IMR-90 (cell line): ENCODE measurements at regions not wholly inside any gene's neighbourhood (a gene's known extent, or its start where the extent isn't known, plus 50 kb on each side); places are given as distances from the start of the nearest gene placed in this dataset.

Source experiments
- CEBPB ChIP-seq: IDR thresholded peaks from 2 replicates; pipeline ENCODE4 v1.6.1; 2012; ENCODE audit warnings: low read depth, low read length, improper control_type of control experiment
- FOS ChIP-seq: fragments of 150-350 bp; IDR thresholded peaks from 2 replicates; pipeline ENCODE4 v1.6.1; 2016; ENCODE audit warnings: low read depth, low read length
- MAFK ChIP-seq: IDR thresholded peaks from 2 replicates; pipeline ENCODE4 v1.6.1; 2012; ENCODE audit warnings: low read depth, low read length, improper control_type of control experiment
- MXI1 ChIP-seq: IDR thresholded peaks from 2 replicates; pipeline ENCODE4 v1.6.1; 2012; ENCODE audit warnings: low read depth, mild to moderate bottlenecking, low read length, moderate library complexity, borderline replicate concordance
- NFE2L2 ChIP-seq: fragments of 150-350 bp; IDR thresholded peaks from 2 replicates; pipeline ENCODE4 v1.6.1; 2016; ENCODE audit warnings: low read depth, mild to moderate bottlenecking, low read length
- POLR2A ChIP-seq: IDR thresholded peaks from 2 replicates; pipeline ENCODE4 v1.6.1; 2012; ENCODE audit warnings: mild to moderate bottlenecking, low read depth, low read length
- RAD21 ChIP-seq: IDR thresholded peaks from 2 replicates; pipeline ENCODE4 v1.6.1; 2012; ENCODE audit warnings: low read length, improper control_type of control experiment
- RCOR1 ChIP-seq: IDR thresholded peaks from 2 replicates; pipeline ENCODE4 v1.6.1; 2012; ENCODE audit warnings: mild to moderate bottlenecking, low read length, improper control_type of control experiment; ENCODE audit not compliant: insufficient replicate concordance
- RFX5 ChIP-seq: IDR thresholded peaks from 2 replicates; pipeline ENCODE4 v1.8.0; 2012; ENCODE audit warnings: low read depth, mild to moderate bottlenecking, low read length, moderate library complexity
- TF ChIP-seq, protein P1 (sequence below): conservative IDR thresholded peaks from 2 replicates; pipeline ENCODE4 v1.5.1; 2012; ENCODE audit warnings: mild to moderate bottlenecking, low read depth, low read length, improper control_type of control experiment
- TF ChIP-seq, protein P2 (sequence below): fragments of 150-350 bp; IDR thresholded peaks from 2 replicates; pipeline ENCODE4 v1.6.1; 2017; ENCODE audit warnings: mild to moderate bottlenecking, antibody characterized with exemption, low read length, low read depth

DNA sequence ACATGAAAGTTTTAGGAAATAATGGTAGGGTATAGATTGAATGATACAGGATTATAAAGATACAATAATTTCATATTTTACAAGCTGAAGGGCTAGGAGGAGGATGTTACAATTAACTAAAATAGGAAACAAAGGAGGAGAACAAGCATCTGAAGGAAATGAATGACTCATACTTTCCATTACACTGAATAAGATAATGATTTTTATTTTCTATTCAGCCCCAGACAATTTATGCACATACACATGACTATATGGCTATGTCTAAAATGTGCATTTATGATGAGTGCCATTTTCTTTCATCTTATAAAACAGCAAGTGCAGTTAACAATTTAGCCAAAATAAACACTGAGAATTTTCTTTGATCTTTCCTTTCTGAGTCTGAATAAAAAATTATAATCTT is 994.6 kb upstream of the ADGRB3 start:
- TF ChIP-seq RCOR1 (no peak), MAFK (no peak), FOS (no peak), MXI1 (no peak), RFX5 (no peak), CEBPB (no peak), NFE2L2 (no peak), RAD21 (no peak), POLR2A (no peak)
- TF ChIP-seq, protein P1, sequence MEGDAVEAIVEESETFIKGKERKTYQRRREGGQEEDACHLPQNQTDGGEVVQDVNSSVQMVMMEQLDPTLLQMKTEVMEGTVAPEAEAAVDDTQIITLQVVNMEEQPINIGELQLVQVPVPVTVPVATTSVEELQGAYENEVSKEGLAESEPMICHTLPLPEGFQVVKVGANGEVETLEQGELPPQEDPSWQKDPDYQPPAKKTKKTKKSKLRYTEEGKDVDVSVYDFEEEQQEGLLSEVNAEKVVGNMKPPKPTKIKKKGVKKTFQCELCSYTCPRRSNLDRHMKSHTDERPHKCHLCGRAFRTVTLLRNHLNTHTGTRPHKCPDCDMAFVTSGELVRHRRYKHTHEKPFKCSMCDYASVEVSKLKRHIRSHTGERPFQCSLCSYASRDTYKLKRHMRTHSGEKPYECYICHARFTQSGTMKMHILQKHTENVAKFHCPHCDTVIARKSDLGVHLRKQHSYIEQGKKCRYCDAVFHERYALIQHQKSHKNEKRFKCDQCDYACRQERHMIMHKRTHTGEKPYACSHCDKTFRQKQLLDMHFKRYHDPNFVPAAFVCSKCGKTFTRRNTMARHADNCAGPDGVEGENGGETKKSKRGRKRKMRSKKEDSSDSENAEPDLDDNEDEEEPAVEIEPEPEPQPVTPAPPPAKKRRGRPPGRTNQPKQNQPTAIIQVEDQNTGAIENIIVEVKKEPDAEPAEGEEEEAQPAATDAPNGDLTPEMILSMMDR: no peak
- TF ChIP-seq, protein P2, sequence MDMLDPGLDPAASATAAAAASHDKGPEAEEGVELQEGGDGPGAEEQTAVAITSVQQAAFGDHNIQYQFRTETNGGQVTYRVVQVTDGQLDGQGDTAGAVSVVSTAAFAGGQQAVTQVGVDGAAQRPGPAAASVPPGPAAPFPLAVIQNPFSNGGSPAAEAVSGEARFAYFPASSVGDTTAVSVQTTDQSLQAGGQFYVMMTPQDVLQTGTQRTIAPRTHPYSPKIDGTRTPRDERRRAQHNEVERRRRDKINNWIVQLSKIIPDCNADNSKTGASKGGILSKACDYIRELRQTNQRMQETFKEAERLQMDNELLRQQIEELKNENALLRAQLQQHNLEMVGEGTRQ: no peak
